ENCODE measurements at regions not wholly inside any gene's neighbourhood (a gene's known extent, or its start where the extent isn't known, plus 50 kb on each side); places are given as distances from the start of the nearest gene placed in this dataset.
"Not testable (repeated sequence)": the region's sequence is repeated elsewhere in the genome, so short reads cannot be mapped to it uniquely, and the experiment has no call there.

GRCh38 chr13:65500481-65500880 is 1729.7 kb downstream of the PCDH9 start:
- ATAC-seq (no peak), DNase-seq (no peak)
- Mint-ChIP-seq H3K4me3 (no peak overlapping the region), H3K9me3 (peaks cover 14% of the 10 kb centered on the region), H3K27me3 (no peaks in the 10 kb centered on the region), H3K27ac (no peak overlapping the region), H3K4me1 (no peaks in the 10 kb centered on the region), H3K36me3 (ENCODE audit: low read depth) (no peaks in the 10 kb centered on the region)

GRCh38 chr13:65499256-65499655 is 1730.9 kb downstream of the PCDH9 start:
- Mint-ChIP-seq H3K27me3 (no peaks in the 10 kb centered on the region), H3K4me3 (no peak overlapping the region), H3K4me1 (no peaks in the 10 kb centered on the region), H3K9me3 (peaks cover 9% of the 10 kb centered on the region), H3K27ac (no peak overlapping the region), H3K36me3 (ENCODE audit: low read depth) (no peaks in the 10 kb centered on the region)
- DNase-seq, result no peak
- no peak for ATAC-seq

- H3K9me3 Mint-ChIP-seq, result peaks cover 8% of the 10 kb centered on the region
- ATAC-seq (no peak), DNase-seq (no peak)
- H3K4me3 Mint-ChIP-seq, result no peak overlapping the region
- H3K4me1 Mint-ChIP-seq, result no peaks in the 10 kb centered on the region
- no peak overlapping the region for H3K27ac Mint-ChIP-seq
- H3K36me3 Mint-ChIP-seq (ENCODE audit: low read depth), result no peaks in the 10 kb centered on the region
- no peaks in the 10 kb centered on the region for H3K27me3 Mint-ChIP-seq
These were observed 1732.9 kb downstream of the PCDH9 start for GRCh38 chr13:65497265-65497664.

- not testable (repeated sequence) for H3K27ac Mint-ChIP-seq; H3K4me3 Mint-ChIP-seq; ATAC-seq; H3K27me3 Mint-ChIP-seq; H3K4me1 Mint-ChIP-seq; H3K36me3 Mint-ChIP-seq (ENCODE audit: low read depth); DNase-seq
- peaks cover 17% of the 10 kb centered on the region for H3K9me3 Mint-ChIP-seq
These were observed 1739.4 kb downstream of the PCDH9 start for GRCh38 chr13:65490725-65491124.

- no peaks in the 10 kb centered on the region for H3K4me1 Mint-ChIP-seq
These were observed 1741.5 kb downstream of the PCDH9 start for GRCh38 chr13:65488606-65489005.

GRCh38 chr13:65479692-65480091 is 1750.4 kb downstream of the PCDH9 start:
- H3K27me3 Mint-ChIP-seq, result no peaks in the 10 kb centered on the region
- no peak overlapping the region for H3K27ac Mint-ChIP-seq
- no peak for ATAC-seq
- peaks cover under 1% of the 10 kb centered on the region for H3K9me3 Mint-ChIP-seq
- DNase-seq, result no peak
- H3K4me1 Mint-ChIP-seq, result no peaks in the 10 kb centered on the region
- H3K4me3 Mint-ChIP-seq, result no peak overlapping the region
- no peaks in the 10 kb centered on the region for H3K36me3 Mint-ChIP-seq (ENCODE audit: low read depth)

More at GRCh38 chr13:65488606-65489005, 1741.5 kb downstream of the PCDH9 start:
- no peak for ATAC-seq
- no peak overlapping the region for H3K27ac Mint-ChIP-seq
- no peak for DNase-seq
- no peaks in the 10 kb centered on the region for H3K36me3 Mint-ChIP-seq (ENCODE audit: low read depth)
- peaks cover 17% of the 10 kb centered on the region for H3K9me3 Mint-ChIP-seq
- H3K27me3 Mint-ChIP-seq, result no peaks in the 10 kb centered on the region
- H3K4me3 Mint-ChIP-seq, result no peak overlapping the region

- peaks cover 8% of the 10 kb centered on the region for H3K9me3 Mint-ChIP-seq
- H3K4me3 Mint-ChIP-seq, result no peak overlapping the region
- H3K36me3 Mint-ChIP-seq (ENCODE audit: low read depth), result no peaks in the 10 kb centered on the region
- DNase-seq (no peak), ATAC-seq (no peak)
- H3K4me1 Mint-ChIP-seq, result no peaks in the 10 kb centered on the region
- no peaks in the 10 kb centered on the region for H3K27me3 Mint-ChIP-seq
- H3K27ac Mint-ChIP-seq, result no peak overlapping the region
These were observed 1756.9 kb downstream of the PCDH9 start for GRCh38 chr13:65473196-65473595.

- H3K4me3 Mint-ChIP-seq, result no peak overlapping the region
- DNase-seq, result no peak
- peaks cover 8% of the 10 kb centered on the region for H3K9me3 Mint-ChIP-seq
- no peak overlapping the region for H3K27ac Mint-ChIP-seq
- no peaks in the 10 kb centered on the region for H3K36me3 Mint-ChIP-seq (ENCODE audit: low read depth)
- no peaks in the 10 kb centered on the region for H3K27me3 Mint-ChIP-seq
- H3K4me1 Mint-ChIP-seq, result no peaks in the 10 kb centered on the region
- ATAC-seq, result no peak
These were observed 1757.8 kb downstream of the PCDH9 start for GRCh38 chr13:65472336-65472735.

GRCh38 chr13:65470781-65471180 is 1759.4 kb downstream of the PCDH9 start:
- peaks cover 12% of the 10 kb centered on the region for H3K9me3 Mint-ChIP-seq
- no peak overlapping the region for H3K27ac Mint-ChIP-seq
- ATAC-seq, result no peak
- DNase-seq, result no peak
- H3K27me3 Mint-ChIP-seq, result no peaks in the 10 kb centered on the region
- H3K4me3 Mint-ChIP-seq, result no peak overlapping the region
- H3K36me3 Mint-ChIP-seq (ENCODE audit: low read depth), result no peaks in the 10 kb centered on the region
- H3K4me1 Mint-ChIP-seq, result no peaks in the 10 kb centered on the region

- DNase-seq (no peak), ATAC-seq (no peak)
- H3K4me1 Mint-ChIP-seq, result no peaks in the 10 kb centered on the region
- H3K36me3 Mint-ChIP-seq (ENCODE audit: low read depth), result no peaks in the 10 kb centered on the region
- no peak overlapping the region for H3K4me3 Mint-ChIP-seq
- H3K9me3 Mint-ChIP-seq, result peaks cover 24% of the 10 kb centered on the region
- H3K27ac Mint-ChIP-seq, result no peak overlapping the region
- H3K27me3 Mint-ChIP-seq, result no peaks in the 10 kb centered on the region
These were observed 1761.5 kb downstream of the PCDH9 start for GRCh38 chr13:65468628-65469027.

- ATAC-seq, result no peak
- H3K4me3 Mint-ChIP-seq, result no peak overlapping the region
- peaks cover 23% of the 10 kb centered on the region for H3K9me3 Mint-ChIP-seq
- H3K27me3 Mint-ChIP-seq, result no peaks in the 10 kb centered on the region
- no peak overlapping the region for H3K27ac Mint-ChIP-seq
- no peaks in the 10 kb centered on the region for H3K36me3 Mint-ChIP-seq (ENCODE audit: low read depth)
- no peak for DNase-seq
- H3K4me1 Mint-ChIP-seq, result no peaks in the 10 kb centered on the region
These were observed 1768.5 kb downstream of the PCDH9 start for GRCh38 chr13:65461590-65461989.

- Mint-ChIP-seq H3K4me1 (no peaks in the 10 kb centered on the region), H3K27me3 (no peaks in the 10 kb centered on the region), H3K9me3 (peaks cover 16% of the 10 kb centered on the region), H3K27ac (no peak overlapping the region), H3K4me3 (no peak overlapping the region), H3K36me3 (ENCODE audit: low read depth) (no peaks in the 10 kb centered on the region)
- DNase-seq (no peak), ATAC-seq (no peak)
These were observed 1770.0 kb downstream of the PCDH9 start for GRCh38 chr13:65460136-65460535.

GRCh38 chr13:65456150-65456912 is 1773.8 kb downstream of the PCDH9 start:
- Mint-ChIP-seq H3K4me3 (no peak overlapping the region), H3K36me3 (ENCODE audit: low read depth) (no peaks in the 10 kb centered on the region), H3K27me3 (no peaks in the 10 kb centered on the region), H3K27ac (no peak overlapping the region), H3K4me1 (no peaks in the 10 kb centered on the region), H3K9me3 (peaks cover 3% of the 10 kb centered on the region)
- DNase-seq (no peak), ATAC-seq (no peak)

GRCh38 chr13:65454403-65454802 is 1775.7 kb downstream of the PCDH9 start:
- H3K27me3 Mint-ChIP-seq, result no peaks in the 10 kb centered on the region
- ATAC-seq (no peak), DNase-seq (no peak)
- H3K36me3 Mint-ChIP-seq (ENCODE audit: low read depth), result no peaks in the 10 kb centered on the region
- H3K9me3 Mint-ChIP-seq, result peaks cover 7% of the 10 kb centered on the region
- H3K4me3 Mint-ChIP-seq, result no peak overlapping the region
- no peak overlapping the region for H3K27ac Mint-ChIP-seq
- H3K4me1 Mint-ChIP-seq, result no peaks in the 10 kb centered on the region

GRCh38 chr13:65453982-65454381 is 1776.2 kb downstream of the PCDH9 start:
- Mint-ChIP-seq H3K4me3 (no peak overlapping the region), H3K27ac (no peak overlapping the region), H3K9me3 (peaks cover 7% of the 10 kb centered on the region), H3K4me1 (no peaks in the 10 kb centered on the region), H3K36me3 (ENCODE audit: low read depth) (no peaks in the 10 kb centered on the region), H3K27me3 (no peaks in the 10 kb centered on the region)
- DNase-seq (no peak), ATAC-seq (no peak)

- Mint-ChIP-seq H3K4me1 (no peaks in the 10 kb centered on the region), H3K36me3 (ENCODE audit: low read depth) (no peaks in the 10 kb centered on the region), H3K27me3 (no peaks in the 10 kb centered on the region), H3K9me3 (peaks cover 39% of the 10 kb centered on the region), H3K4me3 (no peak overlapping the region), H3K27ac (no peak overlapping the region)
- ATAC-seq, result no peak
- no peak for DNase-seq
These were observed 1784.8 kb downstream of the PCDH9 start for GRCh38 chr13:65445340-65445739.
